ENCODE measurements at regions not wholly inside any gene's neighbourhood (a gene's known extent, or its start where the extent isn't known, plus 50 kb on each side); places are given as distances from the start of the nearest gene placed in this dataset.

GRCh38 chr1:70805641-70806040 lies 242.0 kb downstream of the PTGER3 start:
- TF ChIP-seq CTCF (conservative IDR thresholded peaks at IDR 0.05) (no peak), EZH2 (IDR thresholded peaks at IDR 0.05; ENCODE audit: low read depth) (no peak)

Measured in PC-9 (cell line).